ENCODE measurements at regions not wholly inside any gene's neighbourhood (a gene's known extent, or its start where the extent isn't known, plus 50 kb on each side); places are given as distances from the start of the nearest gene placed in this dataset.

GRCh38 chr21:33133892-33134291 lies 64.0 kb downstream of the OLIG1 start:
- no peak for TF ChIP-seq RFX5 (IDR thresholded peaks at IDR 0.05; ENCODE audit: low read length)
- TF ChIP-seq RAD21 (IDR thresholded peaks at IDR 0.05; ENCODE audit: low read length), result no peak
- TF ChIP-seq CHD2 (IDR thresholded peaks at IDR 0.05; ENCODE audit: low read length, partially characterized antibody), result no peak
- TF ChIP-seq FOXM1 (IDR thresholded peaks at IDR 0.05; ENCODE audit: low read depth), result no peak
- TF ChIP-seq SMC3 (IDR thresholded peaks at IDR 0.05; ENCODE audit: low read depth, low read length), result no peak
- no peak for TF ChIP-seq POLR2AphosphoS5 (IDR thresholded peaks at IDR 0.05; ENCODE audit: low read depth, low read length)
- no peak for TF ChIP-seq IRF3 (IDR thresholded peaks at IDR 0.05; ENCODE audit: low read depth, low read length)
- TF ChIP-seq EP300 (IDR thresholded peaks at IDR 0.05; ENCODE audit: borderline replicate concordance in 1 of 2, low read depth in 1 of 2, low read length in 1 of 2), result no peak
- TF ChIP-seq YY1 (IDR thresholded peaks at IDR 0.05; ENCODE audit: low read depth), result no peak
- TF ChIP-seq ELF1 (IDR thresholded peaks at IDR 0.05), result no peak
- no peak for TF ChIP-seq USF1 (IDR thresholded peaks at IDR 0.05; ENCODE audit: borderline replicate concordance, low read depth)
- TF ChIP-seq CTCF (IDR thresholded peaks at IDR 0.05), result no peak
- no peak for TF ChIP-seq GATA2 (CRISPR knock-in tag; IDR thresholded peaks at IDR 0.05)
- no peak for TF ChIP-seq SIN3A (IDR thresholded peaks at IDR 0.05; ENCODE audit: borderline replicate concordance, low read depth, low read length)
- TF ChIP-seq FOSL2 (IDR thresholded peaks at IDR 0.05; ENCODE audit: borderline replicate concordance, low read depth), result no peak
- TF ChIP-seq MAX (IDR thresholded peaks at IDR 0.05; ENCODE audit: low read depth), result no peak
- TF ChIP-seq USF2 (IDR thresholded peaks at IDR 0.05; ENCODE audit: borderline replicate concordance, low read depth, low read length), result no peak
- no peak for TF ChIP-seq GABPA (IDR thresholded peaks at IDR 0.05; ENCODE audit: low read depth)
- TF ChIP-seq MEF2A (IDR thresholded peaks at IDR 0.05; ENCODE audit: borderline replicate concordance, low read depth), result no peak
- TF ChIP-seq RCOR1 (IDR thresholded peaks at IDR 0.05; ENCODE audit: low read length), result no peak
- H3K27me3 ChIP-seq (ENCODE audit: insufficient read depth), result peaks cover 89% of the 10 kb centered on the region
- H3K4me2 ChIP-seq, result no peak overlapping the region
- POLR2A ChIA-PET, result no interaction called here
- 3% methylated on average over 5 of the region's 6 CpGs for WGBS (ENCODE audit: low lambda C conversion rate)
- no peaks in the 10 kb centered on the region for H3K9me2 ChIP-seq
- no peak overlapping the region for H3K4me3 ChIP-seq (ENCODE audit: low read depth in 2 of 2, low read length in 1 of 2)
- H3K9me3 ChIP-seq, result no peaks in the 10 kb centered on the region
- no peaks in the 10 kb centered on the region for H3K79me2 ChIP-seq (ENCODE audit: insufficient read depth)
- CTCF ChIA-PET, result interaction anchor here (1.6 kb wide), 1 partner anchor 63 kb away, joined by 6 read pairs; no protein-coding TSS in a partner anchor
- H2AFZ ChIP-seq (ENCODE audit: low read depth), result no peak overlapping the region
- no peaks in the 10 kb centered on the region for H3F3A ChIP-seq (replicated peaks; ENCODE audit: insufficient read depth)
- H3K27ac ChIP-seq (ENCODE audit: low read depth in 2 of 2, low read length in 1 of 2), result no peak overlapping the region
- no peak overlapping the region for H3K9ac ChIP-seq
- DNase-seq, result no peak
- no peaks in the 10 kb centered on the region for H3K4me1 ChIP-seq (ENCODE audit: control insufficient read depth in 1 of 2, insufficient read depth in 2 of 2, low read depth in 1 of 2, low read length in 1 of 2)
- H4K20me1 ChIP-seq (ENCODE audit: insufficient read depth), result no peaks in the 10 kb centered on the region
- H3K36me3 ChIP-seq (replicated peaks in 1 of 2; ENCODE audit: control insufficient read depth in 1 of 2, insufficient read depth in 2 of 2, low read length in 1 of 2), result no peaks in the 10 kb centered on the region
